ENCODE measurements at regions not wholly inside any gene's neighbourhood (a gene's known extent, or its start where the extent isn't known, plus 50 kb on each side); places are given as distances from the start of the nearest gene placed in this dataset.

GRCh38 chr10:42972946-42973345 is 103.9 kb upstream of the RET start:
- TF ChIP-seq EZH2 (IDR thresholded peaks at IDR 0.05; ENCODE audit: low read length, missing control alignments), result no peak
- TF ChIP-seq CTCF (conservative IDR thresholded peaks at IDR 0.05 in 1 of 2, IDR thresholded peaks at IDR 0.05 in 1 of 2; ENCODE audit: low read depth in 1 of 2, low read length in 2 of 2), result no peak
- Histone ChIP-seq H3K4me2 (ENCODE audit: extremely low read depth, insufficient read depth, low read length) (no peak overlapping the region), H3K27me3 (ENCODE audit: control insufficient read depth, insufficient read depth, low read length) (no peaks in the 10 kb centered on the region), H3K27ac (ENCODE audit: insufficient read depth, low read length) (no peak overlapping the region), H3K4me3 (replicated peaks in 1 of 4; ENCODE audit: control extremely low read depth in 1 of 4, insufficient read depth in 1 of 4, low read depth in 3 of 4, low read length in 4 of 4) (no peak overlapping the region), H2AFZ (ENCODE audit: low read length) (no peak overlapping the region), H3K36me3 (ENCODE audit: control insufficient read depth, insufficient read depth, low read length) (no peaks in the 10 kb centered on the region), H3K9ac (ENCODE audit: insufficient read depth, low read length) (no peak overlapping the region), H3K4me1 (ENCODE audit: control insufficient read depth, extremely low read depth, insufficient read depth, low read length) (no peaks in the 10 kb centered on the region), H3K79me2 (ENCODE audit: control insufficient read depth, insufficient read depth, low read length) (no peaks in the 10 kb centered on the region), H3K9me3 (ENCODE audit: control insufficient read depth, insufficient read depth, low read depth, low read length) (no peaks in the 10 kb centered on the region), H4K20me1 (ENCODE audit: control insufficient read depth, extremely low read depth, insufficient read depth, low read length) (no peaks in the 10 kb centered on the region)
- DNase-seq (ENCODE audit: low read depth in 2 of 2), result no peak

GRCh38 chr10:42973411-42973810 is 103.5 kb upstream of the RET start:
- no peaks in the 10 kb centered on the region for H4K20me1 ChIP-seq (ENCODE audit: control insufficient read depth, extremely low read depth, insufficient read depth, low read length)
- H3K27me3 ChIP-seq (ENCODE audit: control insufficient read depth, insufficient read depth, low read length), result no peaks in the 10 kb centered on the region
- no peak overlapping the region for H2AFZ ChIP-seq (ENCODE audit: low read length)
- no peaks in the 10 kb centered on the region for H3K9me3 ChIP-seq (ENCODE audit: control insufficient read depth, insufficient read depth, low read depth, low read length)
- no peaks in the 10 kb centered on the region for H3K4me1 ChIP-seq (ENCODE audit: control insufficient read depth, extremely low read depth, insufficient read depth, low read length)
- no peak overlapping the region for H3K27ac ChIP-seq (ENCODE audit: insufficient read depth, low read length)
- no peak overlapping the region for H3K4me2 ChIP-seq (ENCODE audit: extremely low read depth, insufficient read depth, low read length)
- H3K79me2 ChIP-seq (ENCODE audit: control insufficient read depth, insufficient read depth, low read length), result no peaks in the 10 kb centered on the region
- H3K4me3 ChIP-seq (replicated peaks in 1 of 4; ENCODE audit: control extremely low read depth in 1 of 4, insufficient read depth in 1 of 4, low read depth in 3 of 4, low read length in 4 of 4), result no peak overlapping the region
- H3K36me3 ChIP-seq (ENCODE audit: control insufficient read depth, insufficient read depth, low read length), result no peaks in the 10 kb centered on the region
- H3K9ac ChIP-seq (ENCODE audit: insufficient read depth, low read length), result no peak overlapping the region
- DNase-seq (ENCODE audit: low read depth in 2 of 2), result no peak
- TF ChIP-seq EZH2 (IDR thresholded peaks at IDR 0.05; ENCODE audit: low read length, missing control alignments) (no peak), CTCF (conservative IDR thresholded peaks at IDR 0.05 in 1 of 2, IDR thresholded peaks at IDR 0.05 in 1 of 2; ENCODE audit: low read depth in 1 of 2, low read length in 2 of 2) (no peak)

- H3K9me3 ChIP-seq (ENCODE audit: control insufficient read depth, insufficient read depth, low read depth, low read length), result no peaks in the 10 kb centered on the region
- H3K4me3 ChIP-seq (replicated peaks in 1 of 4; ENCODE audit: control extremely low read depth in 1 of 4, insufficient read depth in 1 of 4, low read depth in 3 of 4, low read length in 4 of 4), result no peak overlapping the region
- no peak overlapping the region for H2AFZ ChIP-seq (ENCODE audit: low read length)
- no peak overlapping the region for H3K9ac ChIP-seq (ENCODE audit: insufficient read depth, low read length)
- H3K27ac ChIP-seq (ENCODE audit: insufficient read depth, low read length), result no peak overlapping the region
- H3K36me3 ChIP-seq (ENCODE audit: control insufficient read depth, insufficient read depth, low read length), result no peaks in the 10 kb centered on the region
- no peaks in the 10 kb centered on the region for H4K20me1 ChIP-seq (ENCODE audit: control insufficient read depth, extremely low read depth, insufficient read depth, low read length)
- H3K4me2 ChIP-seq (ENCODE audit: extremely low read depth, insufficient read depth, low read length), result no peak overlapping the region
- TF ChIP-seq CTCF (conservative IDR thresholded peaks at IDR 0.05 in 1 of 2, IDR thresholded peaks at IDR 0.05 in 1 of 2; ENCODE audit: low read depth in 1 of 2, low read length in 2 of 2) (no peak), EZH2 (IDR thresholded peaks at IDR 0.05; ENCODE audit: low read length, missing control alignments) (no peak)
- H3K79me2 ChIP-seq (ENCODE audit: control insufficient read depth, insufficient read depth, low read length), result no peaks in the 10 kb centered on the region
- no peaks in the 10 kb centered on the region for H3K27me3 ChIP-seq (ENCODE audit: control insufficient read depth, insufficient read depth, low read length)
- H3K4me1 ChIP-seq (ENCODE audit: control insufficient read depth, extremely low read depth, insufficient read depth, low read length), result no peaks in the 10 kb centered on the region
- no peak for DNase-seq (ENCODE audit: low read depth in 2 of 2)
Observed at GRCh38 chr10:42973870-42974692, 102.8 kb upstream of the RET start.
